KMS-11 (cell line): ENCODE measurements at regions not wholly inside any gene's neighbourhood (a gene's known extent, or its start where the extent isn't known, plus 50 kb on each side); places are given as distances from the start of the nearest gene placed in this dataset.

ENCODE experiments used
- H2AFZ ChIP-seq: fragments of 200-600 bp; sonication (generic); 2 replicates; pipeline ENCODE4 v1.6.1; 2016; ENCODE audit warnings: antibody characterized with exemption, mixed run types, low read depth
- H3K27ac ChIP-seq: fragments of 200-600 bp; sonication (generic); 2 replicates; pipeline ENCODE4 v1.6.1; 2016; ENCODE audit warnings: mild to moderate bottlenecking, mixed run types
- H3K27me3 ChIP-seq: fragments of 200-600 bp; sonication (generic); 2 replicates; pipeline ENCODE4 v1.6.1; 2017; ENCODE audit warnings: mild to moderate bottlenecking, low read depth, mixed run types, moderate library complexity; ENCODE audit not compliant: insufficient read depth
- H3K36me3 ChIP-seq: fragments of 200-600 bp; sonication (generic); 2 replicates; pipeline ENCODE4 v1.6.1; 2017; ENCODE audit warnings: mild to moderate bottlenecking, mixed run types; ENCODE audit not compliant: insufficient read depth
- H3K4me1 ChIP-seq: fragments of 200-600 bp; sonication (generic); 2 replicates; pipeline ENCODE4 v1.6.1; 2016; ENCODE audit warnings: mild to moderate bottlenecking, low read depth, mixed run types; ENCODE audit not compliant: poor library complexity, severe bottlenecking
- H3K4me2 ChIP-seq: fragments of 200-600 bp; sonication (generic); 2 replicates; pipeline ENCODE4 v1.7.0; 2016; ENCODE audit warnings: mild to moderate bottlenecking, mixed run types
- H3K4me3 ChIP-seq: fragments of 200-600 bp; sonication (generic); IDR thresholded peaks from 2 replicates; pipeline ENCODE4 v1.6.1; 2017; ENCODE audit warnings: low read depth, low read length, mixed read lengths; ENCODE audit not compliant: insufficient read depth
- H3K79me2 ChIP-seq: fragments of 200-600 bp; sonication (generic); 2 replicates; pipeline ENCODE4 v1.6.1; 2016; ENCODE audit warnings: low read depth, mixed run types; ENCODE audit not compliant: insufficient read depth
- H3K9ac ChIP-seq: fragments of 200-600 bp; sonication (generic); 2 replicates; pipeline ENCODE4 v1.6.1; 2016; ENCODE audit warnings: mild to moderate bottlenecking, mixed run types
- H4K20me1 ChIP-seq: fragments of 200-600 bp; sonication (generic); 2 replicates; pipeline ENCODE4 v1.6.1; 2016; ENCODE audit warnings: mild to moderate bottlenecking, mixed run types; ENCODE audit not compliant: insufficient read depth
- CTCF ChIP-seq: fragments of 200-600 bp; sonication (generic); conservative IDR thresholded peaks from 2 replicates; pipeline ENCODE4 v1.6.1; 2017; ENCODE audit warnings: low read depth, mild to moderate bottlenecking, antibody characterized with exemption, low read length, moderate library complexity, mixed read lengths

DNA sequence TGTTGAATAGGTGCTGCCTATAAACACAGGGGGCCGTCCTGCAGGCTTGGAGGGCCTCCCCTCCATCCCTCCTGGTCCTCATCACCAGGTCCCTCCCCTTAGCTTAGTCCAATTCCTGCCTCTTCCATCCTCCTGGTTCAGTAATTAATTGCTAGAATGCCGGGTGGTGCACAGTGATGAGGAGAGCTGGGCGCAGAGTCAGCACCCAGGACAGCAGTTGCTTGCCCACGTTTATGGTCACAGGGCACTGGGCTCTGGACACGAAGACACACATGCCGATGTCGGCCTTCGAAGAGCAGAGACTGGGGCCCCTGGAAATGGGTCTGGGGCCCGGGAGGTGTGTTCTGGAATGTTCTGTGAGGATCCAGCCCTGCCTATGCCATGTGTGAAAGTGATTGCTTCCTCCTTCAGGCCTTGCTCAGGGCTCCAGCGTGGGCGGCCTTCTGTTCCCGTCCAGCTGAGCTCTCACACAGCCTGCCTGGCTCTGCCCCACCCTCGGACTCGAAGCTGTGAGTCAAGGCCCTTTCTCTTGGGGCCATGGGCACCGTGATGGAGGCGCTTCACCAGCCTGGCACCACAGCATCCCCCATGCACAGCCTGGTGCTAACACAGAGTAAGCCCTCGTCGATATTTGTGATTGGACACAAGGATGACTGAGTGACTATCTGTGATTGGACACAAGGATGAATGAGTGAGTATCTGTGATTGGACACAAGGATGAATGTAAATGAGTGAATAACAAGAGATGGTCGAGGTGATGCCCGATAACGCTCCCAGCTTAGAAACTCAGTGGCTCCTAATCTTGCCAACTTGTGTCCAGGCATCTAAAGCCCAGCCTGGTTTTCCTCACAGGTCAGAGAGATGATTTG is 884.7 kb downstream of the BRD1 start:
- no peaks in the 10 kb centered on the region for H3K36me3 ChIP-seq
- no peak overlapping the region for H2AFZ ChIP-seq
- no peaks in the 10 kb centered on the region for H3K79me2 ChIP-seq
- no peak overlapping the region for H3K4me3 ChIP-seq
- H3K4me2 ChIP-seq, result no peak overlapping the region
- H3K27me3 ChIP-seq, result no peaks in the 10 kb centered on the region
- no peaks in the 10 kb centered on the region for H4K20me1 ChIP-seq
- no peak overlapping the region for H3K27ac ChIP-seq
- no peaks in the 10 kb centered on the region for H3K4me1 ChIP-seq
- TF ChIP-seq CTCF, result no peak
- H3K9ac ChIP-seq, result no peak overlapping the region

DNA sequence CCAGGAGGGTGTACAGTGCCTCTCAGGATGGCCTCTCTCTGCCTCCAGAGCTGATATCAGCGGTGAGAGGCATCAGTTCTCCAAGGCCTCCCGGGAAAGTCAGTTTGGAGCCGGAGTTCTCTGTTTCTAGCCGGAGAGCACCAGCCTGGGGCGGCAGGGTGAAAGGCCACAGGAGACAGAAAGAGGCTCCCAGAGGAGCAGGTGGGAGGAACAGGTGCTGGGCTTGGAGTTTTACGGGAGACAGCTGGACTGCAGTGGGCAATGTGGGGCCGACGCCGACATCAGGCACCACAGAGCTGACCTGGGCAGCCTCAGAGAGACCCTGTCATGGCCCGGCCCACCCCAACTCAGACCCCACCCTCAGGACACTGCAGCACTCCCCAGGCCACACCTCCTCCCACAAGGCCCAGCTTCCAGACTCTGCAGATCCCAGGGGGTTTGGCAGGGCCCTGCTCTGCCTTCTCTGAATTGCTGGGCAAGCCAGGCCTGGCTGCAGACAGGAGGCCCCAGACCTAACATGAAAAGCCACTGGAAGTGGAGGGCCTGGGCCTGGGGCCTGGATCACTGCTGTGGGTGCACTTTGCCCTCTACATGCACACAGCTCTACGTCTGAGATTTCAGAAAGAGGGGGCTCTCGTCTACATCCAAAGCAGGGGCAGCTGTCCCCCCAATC is 885.6 kb downstream of the BRD1 start:
- no peak overlapping the region for H2AFZ ChIP-seq
- H4K20me1 ChIP-seq, result no peaks in the 10 kb centered on the region
- H3K4me2 ChIP-seq, result no peak overlapping the region
- no peak overlapping the region for H3K9ac ChIP-seq
- no peak overlapping the region for H3K4me3 ChIP-seq
- no peaks in the 10 kb centered on the region for H3K36me3 ChIP-seq
- H3K79me2 ChIP-seq, result no peaks in the 10 kb centered on the region
- TF ChIP-seq CTCF, result no peak
- no peaks in the 10 kb centered on the region for H3K4me1 ChIP-seq
- H3K27ac ChIP-seq, result no peak overlapping the region
- H3K27me3 ChIP-seq, result no peaks in the 10 kb centered on the region

GRCh38 chr22:48941033-48941902 is 886.4 kb downstream of the BRD1 start:
- H3K4me2 ChIP-seq, result no peak overlapping the region
- H3K27ac ChIP-seq, result no peak overlapping the region
- H2AFZ ChIP-seq, result no peak overlapping the region
- no peaks in the 10 kb centered on the region for H3K4me1 ChIP-seq
- no peak overlapping the region for H3K4me3 ChIP-seq
- no peaks in the 10 kb centered on the region for H3K36me3 ChIP-seq
- H3K27me3 ChIP-seq, result no peaks in the 10 kb centered on the region
- H4K20me1 ChIP-seq, result no peaks in the 10 kb centered on the region
- no peaks in the 10 kb centered on the region for H3K79me2 ChIP-seq
- no peak for TF ChIP-seq CTCF
- H3K9ac ChIP-seq, result no peak overlapping the region

DNA sequence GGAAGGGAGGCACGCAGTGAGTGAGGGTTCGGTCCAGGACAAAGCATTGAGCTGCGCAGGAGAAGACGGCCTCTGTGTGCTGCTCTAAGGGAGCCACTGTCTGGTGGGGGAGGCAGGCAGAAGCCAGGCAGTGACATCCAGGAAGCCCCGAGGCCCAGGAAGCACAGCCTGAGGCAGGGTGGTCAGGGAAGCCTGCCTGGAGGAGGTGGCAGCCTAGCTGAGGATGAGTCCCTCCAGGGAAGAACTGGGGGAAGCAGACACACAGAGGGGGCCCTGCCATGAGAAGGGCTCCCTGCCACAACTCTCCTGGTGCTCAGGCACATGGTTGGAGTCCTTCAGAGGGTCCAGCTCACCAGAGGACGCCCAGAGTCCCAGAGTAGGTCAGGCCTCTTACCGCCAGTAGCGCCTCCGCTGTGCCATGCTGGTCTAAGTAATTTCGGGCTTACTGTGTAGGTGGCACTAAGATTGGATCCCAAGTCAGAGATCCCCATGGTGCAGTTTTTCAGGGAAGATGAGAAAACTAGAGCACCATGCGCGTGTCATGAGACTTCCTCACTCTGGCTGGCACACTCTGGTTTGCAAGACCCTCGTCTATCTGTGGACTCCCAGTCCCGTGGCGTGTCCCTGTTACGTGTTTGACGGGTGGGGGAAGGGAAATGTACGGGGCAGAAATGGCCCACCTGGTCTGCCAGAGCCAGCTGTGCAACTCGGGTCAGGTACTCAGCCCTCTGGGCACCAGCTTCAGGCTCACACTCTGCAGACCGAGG is 887.2 kb downstream of the BRD1 start:
- Histone ChIP-seq H3K27me3 (no peaks in the 10 kb centered on the region), H3K36me3 (no peaks in the 10 kb centered on the region), H3K4me2 (no peak overlapping the region), H3K79me2 (no peaks in the 10 kb centered on the region), H3K4me3 (no peak overlapping the region), H3K9ac (no peak overlapping the region), H3K4me1 (no peaks in the 10 kb centered on the region), H4K20me1 (no peaks in the 10 kb centered on the region), H3K27ac (no peak overlapping the region), H2AFZ (no peak overlapping the region)
- no peak for TF ChIP-seq CTCF
